22Rv1 (cell line): ENCODE measurements at regions not wholly inside any gene's neighbourhood (a gene's known extent, or its start where the extent isn't known, plus 50 kb on each side); places are given as distances from the start of the nearest gene placed in this dataset.

ENCODE experiments used
- H3K27ac ChIP-seq: fragments of 450-650 bp; 2 replicates; pipeline ENCODE4 v1.5.1; 2017
- ZFX ChIP-seq: fragments of 450-650 bp; IDR thresholded peaks from 2 replicates; pipeline ENCODE4 v1.6.1; 2017; ENCODE audit warnings: antibody characterized with exemption, borderline replicate concordance
- TF ChIP-seq, protein P1 (sequence below): fragments of 450-650 bp; IDR thresholded peaks from 2 replicates; pipeline ENCODE4 v1.5.1; 2017; ENCODE audit warnings: mild to moderate bottlenecking

GRCh38 chr10:62453274-62453673 lies 79.1 kb downstream of the ZNF365 start:
- no peak for TF ChIP-seq ZFX
- TF ChIP-seq, protein P1, sequence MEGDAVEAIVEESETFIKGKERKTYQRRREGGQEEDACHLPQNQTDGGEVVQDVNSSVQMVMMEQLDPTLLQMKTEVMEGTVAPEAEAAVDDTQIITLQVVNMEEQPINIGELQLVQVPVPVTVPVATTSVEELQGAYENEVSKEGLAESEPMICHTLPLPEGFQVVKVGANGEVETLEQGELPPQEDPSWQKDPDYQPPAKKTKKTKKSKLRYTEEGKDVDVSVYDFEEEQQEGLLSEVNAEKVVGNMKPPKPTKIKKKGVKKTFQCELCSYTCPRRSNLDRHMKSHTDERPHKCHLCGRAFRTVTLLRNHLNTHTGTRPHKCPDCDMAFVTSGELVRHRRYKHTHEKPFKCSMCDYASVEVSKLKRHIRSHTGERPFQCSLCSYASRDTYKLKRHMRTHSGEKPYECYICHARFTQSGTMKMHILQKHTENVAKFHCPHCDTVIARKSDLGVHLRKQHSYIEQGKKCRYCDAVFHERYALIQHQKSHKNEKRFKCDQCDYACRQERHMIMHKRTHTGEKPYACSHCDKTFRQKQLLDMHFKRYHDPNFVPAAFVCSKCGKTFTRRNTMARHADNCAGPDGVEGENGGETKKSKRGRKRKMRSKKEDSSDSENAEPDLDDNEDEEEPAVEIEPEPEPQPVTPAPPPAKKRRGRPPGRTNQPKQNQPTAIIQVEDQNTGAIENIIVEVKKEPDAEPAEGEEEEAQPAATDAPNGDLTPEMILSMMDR, result no peak
- H3K27ac ChIP-seq, result no peak overlapping the region

- no peak overlapping the region for H3K27ac ChIP-seq
- TF ChIP-seq, protein P1, result no peak
- TF ChIP-seq ZFX, result no peak
Observed at GRCh38 chr10:62454687-62455397, 80.7 kb downstream of the ZNF365 start.

DNA sequence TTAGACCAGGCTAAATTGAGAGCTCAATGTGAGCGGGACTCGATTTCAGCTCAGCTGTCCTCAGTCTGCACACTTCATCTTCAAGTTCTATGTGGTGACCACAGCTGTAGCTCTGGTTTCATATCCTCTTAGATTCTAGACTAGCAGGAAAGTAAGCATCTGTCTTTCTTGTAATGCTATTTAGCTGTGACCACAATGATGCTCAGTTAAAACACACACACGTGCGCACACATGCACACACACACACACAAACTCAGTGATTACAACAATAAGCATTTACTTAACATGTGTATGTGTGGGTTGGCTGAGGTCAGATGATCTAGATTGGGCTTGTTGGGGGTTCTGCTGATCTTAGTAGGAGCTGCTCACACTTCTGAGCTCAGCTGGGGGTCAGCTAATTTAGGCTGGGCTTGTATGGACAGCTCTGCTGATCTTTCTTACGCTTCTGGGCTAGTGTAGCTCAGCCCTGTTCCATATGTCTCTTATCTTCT lies 82.5 kb downstream of the ZNF365 start:
- H3K27ac ChIP-seq, result no peak overlapping the region
- no peak for TF ChIP-seq ZFX
- TF ChIP-seq, protein P1, result no peak

GRCh38 chr10:62457196-62457595 lies 83.0 kb downstream of the ZNF365 start:
- no peak for TF ChIP-seq ZFX
- TF ChIP-seq, protein P1, result no peak
- H3K27ac ChIP-seq, result no peak overlapping the region

GRCh38 chr10:62457598-62457997 lies 83.4 kb downstream of the ZNF365 start:
- TF ChIP-seq ZFX, result no peak
- TF ChIP-seq, protein P1, result no peak
- H3K27ac ChIP-seq, result no peak overlapping the region

GRCh38 chr10:62459072-62459471 lies 84.9 kb downstream of the ZNF365 start:
- TF ChIP-seq, protein P1, result no peak
- H3K27ac ChIP-seq, result no peak overlapping the region

GRCh38 chr10:62459500-62459899 lies 85.3 kb downstream of the ZNF365 start:
- TF ChIP-seq ZFX, result no peak
- TF ChIP-seq, protein P1, result no peak
- H3K27ac ChIP-seq, result no peak overlapping the region
